Lung (tissue), 11 donors: ENCODE measurements at regions not wholly inside any gene's neighbourhood (a gene's known extent, or its start where the extent isn't known, plus 50 kb on each side); places are given as distances from the start of the nearest gene placed in this dataset.

ENCODE experiments used
- ATAC-seq: fragments of 200-7000 bp; cut with Tn5 transposase; one replicate; pipeline ENCODE4 v1.9.1; 2020; ENCODE audit warnings: moderate number of reproducible peaks; ENCODE audit not compliant: insufficient read depth, low FRiP score
- DNase-seq, 3 donors: peaks; one replicate each; pipeline ENCODE4 v3.0.0-alpha.2; 2013 to 2017
- H3K27ac ChIP-seq, 2 donors: one replicate each; pipeline ENCODE4 v1.5.1; 2013; ENCODE audit warnings: mild to moderate bottlenecking in 2 of 2, moderate library complexity in 2 of 2, control low read depth in 1 of 2, inconsistent platforms in 1 of 2, low read depth in 1 of 2, low read length in 1 of 2
- H3K27me3 ChIP-seq, 3 donors: one replicate each; pipeline ENCODE4 v1.5.1; 2013; ENCODE audit warnings: low read length in 2 of 3; ENCODE audit not compliant: control insufficient read depth in 3 of 3, insufficient read depth in 3 of 3
- H3K36me3 ChIP-seq, 4 donors: one replicate each; pipeline ENCODE4 v1.5.1; 2013; ENCODE audit warnings: low read length in 4 of 4, mild to moderate bottlenecking in 1 of 4, moderate library complexity in 1 of 4; ENCODE audit not compliant: control insufficient read depth in 4 of 4, insufficient read depth in 4 of 4
- H3K4me1 ChIP-seq, 5 donors: one replicate each; pipeline ENCODE4 v1.5.1; 2013; ENCODE audit warnings: low read length in 5 of 5, mild to moderate bottlenecking in 2 of 5, moderate library complexity in 1 of 5; ENCODE audit not compliant: control insufficient read depth in 5 of 5, insufficient read depth in 5 of 5
- H3K4me3 ChIP-seq: one replicate; pipeline ENCODE4 v1.5.1; 2013; ENCODE audit warnings: mild to moderate bottlenecking, control low read depth, moderate library complexity
- H3K9ac ChIP-seq, 2 donors: one replicate each; pipeline ENCODE4 v1.5.1; 2013; ENCODE audit warnings: low read length in 2 of 2, control low read depth in 1 of 2; ENCODE audit not compliant: insufficient read depth in 1 of 2
- H3K9me3 ChIP-seq, 4 donors: one replicate each; pipeline ENCODE4 v1.5.1; 2013; ENCODE audit warnings: low read length in 3 of 4, mild to moderate bottlenecking in 1 of 4, moderate library complexity in 1 of 4; ENCODE audit not compliant: control insufficient read depth in 4 of 4, insufficient read depth in 3 of 4
- WGBS, 2 donors: extraction: QIAGEN DNeasy Blood & Tissue Kit; methylation state at CpG; one replicate each; pipeline ENCODE4 v1.1.7; 2013; 5-methylcytosine and 5-hydroxymethylcytosine counted together
- TF ChIP-seq, protein P1 (sequence below): IDR thresholded peaks from 2 replicates; pipeline ENCODE4 v1.5.1; 2012; ENCODE audit warnings: mild to moderate bottlenecking; ENCODE audit errors: control extremely low read depth, extremely low read depth
- donor health status: control.
- donor health status: control.
- donor health status: Bipolar disorder and iron deficiency.
- donor health status: healthy.
- donor health status: DM: yes; HTN: yes; CAD: no.

- TF ChIP-seq, protein P1, sequence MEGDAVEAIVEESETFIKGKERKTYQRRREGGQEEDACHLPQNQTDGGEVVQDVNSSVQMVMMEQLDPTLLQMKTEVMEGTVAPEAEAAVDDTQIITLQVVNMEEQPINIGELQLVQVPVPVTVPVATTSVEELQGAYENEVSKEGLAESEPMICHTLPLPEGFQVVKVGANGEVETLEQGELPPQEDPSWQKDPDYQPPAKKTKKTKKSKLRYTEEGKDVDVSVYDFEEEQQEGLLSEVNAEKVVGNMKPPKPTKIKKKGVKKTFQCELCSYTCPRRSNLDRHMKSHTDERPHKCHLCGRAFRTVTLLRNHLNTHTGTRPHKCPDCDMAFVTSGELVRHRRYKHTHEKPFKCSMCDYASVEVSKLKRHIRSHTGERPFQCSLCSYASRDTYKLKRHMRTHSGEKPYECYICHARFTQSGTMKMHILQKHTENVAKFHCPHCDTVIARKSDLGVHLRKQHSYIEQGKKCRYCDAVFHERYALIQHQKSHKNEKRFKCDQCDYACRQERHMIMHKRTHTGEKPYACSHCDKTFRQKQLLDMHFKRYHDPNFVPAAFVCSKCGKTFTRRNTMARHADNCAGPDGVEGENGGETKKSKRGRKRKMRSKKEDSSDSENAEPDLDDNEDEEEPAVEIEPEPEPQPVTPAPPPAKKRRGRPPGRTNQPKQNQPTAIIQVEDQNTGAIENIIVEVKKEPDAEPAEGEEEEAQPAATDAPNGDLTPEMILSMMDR = no peak
- Histone ChIP-seq H3K4me3 (no peak overlapping the region), H3K36me3 (no peaks in the 10 kb centered on the region), H3K9me3 (no peaks in the 10 kb centered on the region), H3K27me3 (no peaks in the 10 kb centered on the region), H3K4me1 (peaks cover 0 to 8% (median 0%) of the 10 kb centered on the region in 5 donors), H3K9ac (no peak overlapping the region), H3K27ac (no peak overlapping the region)
- ATAC-seq = no peak
- WGBS, 2 donors = 70 to 81% methylated on average over 5 of the region's 5 CpGs
- no peak for DNase-seq
Observed at GRCh38 chr4:54566608-54567007, 91.1 kb upstream of the KIT start.

DNA sequence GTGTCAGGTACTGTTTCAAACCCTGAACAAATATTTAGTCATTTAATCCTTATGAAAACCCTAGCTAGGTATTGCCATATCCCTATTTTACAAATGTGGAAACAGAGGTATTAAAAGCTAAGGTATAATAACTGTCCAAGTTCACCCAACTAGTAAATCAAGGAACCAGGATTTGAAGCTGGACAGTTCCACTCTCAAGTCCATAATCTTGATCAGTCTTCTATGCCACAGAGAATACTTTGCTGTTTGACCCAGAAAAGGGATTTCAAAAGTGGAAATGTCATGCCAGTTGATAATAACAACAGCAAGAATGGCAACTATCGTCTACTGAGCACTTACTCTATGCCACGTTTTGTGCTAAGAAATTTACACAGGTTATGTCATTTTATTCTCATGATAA is 90.4 kb upstream of the KIT start:
- Histone ChIP-seq H3K9ac (no peak overlapping the region), H3K9me3 (no peaks in the 10 kb centered on the region), H3K4me1 (peaks cover 0 to 6% (median 0%) of the 10 kb centered on the region in 5 donors), H3K4me3 (no peak overlapping the region), H3K27ac (no peak overlapping the region), H3K27me3 (no peaks in the 10 kb centered on the region), H3K36me3 (no peaks in the 10 kb centered on the region)
- no peak for ATAC-seq
- no peak for DNase-seq
- TF ChIP-seq, protein P1 = no peak
- WGBS, 2 donors = 78 to 87% methylated on average over 2 of the region's 2 CpGs

- Histone ChIP-seq H3K4me1 (peaks cover 0 to 6% (median 0%) of the 10 kb centered on the region in 5 donors), H3K4me3 (no peak overlapping the region), H3K36me3 (no peaks in the 10 kb centered on the region), H3K9ac (no peak overlapping the region), H3K27me3 (no peaks in the 10 kb centered on the region), H3K9me3 (no peaks in the 10 kb centered on the region), H3K27ac (no peak overlapping the region)
- ATAC-seq (no peak), DNase-seq (no peak)
- 39 to 46% methylated on average over 3 of the region's 3 CpGs for WGBS, 2 donors
- TF ChIP-seq, protein P1 = no peak
Observed at GRCh38 chr4:54568184-54568583, 89.6 kb upstream of the KIT start.

DNA sequence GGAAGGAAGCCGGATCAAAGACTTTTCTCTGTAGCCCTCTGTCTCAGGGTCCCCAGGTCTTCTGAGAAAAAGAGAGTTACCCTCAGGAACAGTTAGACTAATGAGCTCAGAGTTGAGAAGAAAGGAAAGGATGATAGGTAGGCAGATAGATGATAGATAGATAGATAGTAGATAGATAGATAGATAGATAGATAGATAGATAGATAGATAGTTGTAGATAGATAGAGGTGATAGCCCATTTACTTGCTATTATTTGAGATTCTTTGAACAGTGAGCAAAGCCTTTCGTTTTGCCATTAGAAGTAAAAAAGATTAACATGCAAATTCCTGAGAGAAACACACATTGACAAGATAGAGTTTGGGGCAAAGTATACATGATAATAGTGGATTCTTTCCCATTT is 86.9 kb upstream of the KIT start:
- H3K9ac ChIP-seq = no peak overlapping the region
- TF ChIP-seq, protein P1 = no peak
- ATAC-seq (no peak), DNase-seq (no peak)
- no peaks in the 10 kb centered on the region for H3K27me3 ChIP-seq
- no peaks in the 10 kb centered on the region for H3K36me3 ChIP-seq
- no peaks in the 10 kb centered on the region for H3K9me3 ChIP-seq
- peaks cover 0 to 6% (median 0%) of the 10 kb centered on the region in 5 donors for H3K4me1 ChIP-seq
- no peak overlapping the region for H3K27ac ChIP-seq
- no peak overlapping the region for H3K4me3 ChIP-seq
- 73 to 90% methylated on average over 2 of the region's 2 CpGs for WGBS, 2 donors
